ENCODE measurements at regions not wholly inside any gene's neighbourhood (a gene's known extent, or its start where the extent isn't known, plus 50 kb on each side); places are given as distances from the start of the nearest gene placed in this dataset.

GRCh38 chr1:101732261-101732660 lies 264.5 kb downstream of the OLFM3 start:
- Histone ChIP-seq H3K27me3 (ENCODE audit: control insufficient read depth in 2 of 2, insufficient read depth in 2 of 2, low read length in 2 of 2) (no peaks in the 10 kb centered on the region), H3K27ac (ENCODE audit: insufficient read depth, low read depth, low read length) (no peak overlapping the region), H3K4me3 (replicated peaks in 1 of 3; ENCODE audit: insufficient read depth in 1 of 3, low read depth in 1 of 3, low read length in 3 of 3) (no peak overlapping the region), H4K20me1 (replicated peaks; ENCODE audit: control insufficient read depth, extremely low read depth, insufficient read depth, low read length) (no peaks in the 10 kb centered on the region), H2AFZ (ENCODE audit: low read depth, low read length) (no peak overlapping the region), H3K4me1 (ENCODE audit: control insufficient read depth, extremely low read depth, insufficient read depth, low read length) (no peaks in the 10 kb centered on the region), H3K4me2 (ENCODE audit: insufficient read depth, low read length) (no peak overlapping the region), H3K36me3 (ENCODE audit: control insufficient read depth in 2 of 2, extremely low read depth in 1 of 2, insufficient read depth in 2 of 2, low read length in 2 of 2) (no peaks in the 10 kb centered on the region), H3K9ac (replicated peaks; ENCODE audit: extremely low read depth, insufficient read depth, low read length) (no peak overlapping the region), H3K9me3 (replicated peaks; ENCODE audit: control insufficient read depth, insufficient read depth, low read length) (no peaks in the 10 kb centered on the region), H3K9me1 (replicated peaks; ENCODE audit: control insufficient read depth, extremely low read depth, insufficient read depth, low read length) (no peaks in the 10 kb centered on the region), H3K79me2 (ENCODE audit: control insufficient read depth, insufficient read depth, low read length) (no peaks in the 10 kb centered on the region)
- no TSS peak for BruUV-seq (replicated peaks)
- no peak for FAIRE-seq
- TF ChIP-seq GATA2 (IDR thresholded peaks at IDR 0.05; ENCODE audit: insufficient read depth, insufficient read length, low read depth, low read length) (no peak), EZH2 (IDR thresholded peaks at IDR 0.05; ENCODE audit: borderline replicate concordance, low read depth, low read length, severe bottlenecking) (no peak), JUN (IDR thresholded peaks at IDR 0.05; ENCODE audit: borderline replicate concordance, insufficient read depth, insufficient read length, low read depth) (no peak), FOS (IDR thresholded peaks at IDR 0.05; ENCODE audit: borderline replicate concordance, insufficient read depth, low read length) (no peak), CTCF (IDR thresholded peaks at IDR 0.05; ENCODE audit: extremely low read depth in 1 of 2, insufficient read depth in 1 of 2, low read depth in 1 of 2, low read length in 2 of 2) (no peak), MYC (IDR thresholded peaks at IDR 0.05; ENCODE audit: low read depth, low read length) (no peak), POLR2A (IDR thresholded peaks at IDR 0.05; ENCODE audit: low read depth, low read length) (no peak), POLR2AphosphoS5 (IDR thresholded peaks at IDR 0.05; ENCODE audit: insufficient read depth, low read depth, low read length) (no peak)
- TF ChIP-seq, protein P1, sequence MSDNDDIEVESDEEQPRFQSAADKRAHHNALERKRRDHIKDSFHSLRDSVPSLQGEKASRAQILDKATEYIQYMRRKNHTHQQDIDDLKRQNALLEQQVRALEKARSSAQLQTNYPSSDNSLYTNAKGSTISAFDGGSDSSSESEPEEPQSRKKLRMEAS (IDR thresholded peaks at IDR 0.05; ENCODE audit: insufficient read depth, insufficient read length), result no peak
- ChIA-PET CTCF (no interaction called here), POLR2A (no interaction called here)
- intact Hi-C loops (cut with micrococcal nuclease), result no loop called here
- DNase-seq (ENCODE audit: low read depth, low spot score), result no peak
- dilution Hi-C loops (cut with MboI; ENCODE audit: extremely low pct_ligation_motif_present, low sequenced_read_pairs), result no loop called here
